ENCODE measurements at regions not wholly inside any gene's neighbourhood (a gene's known extent, or its start where the extent isn't known, plus 50 kb on each side); places are given as distances from the start of the nearest gene placed in this dataset.

GRCh38 chr20:41900201-41900691 lies 282.1 kb upstream of the CHD6 start (continued):
- TF ChIP-seq RBFOX2 (IDR thresholded peaks at IDR 0.05; ENCODE audit: low read depth, low read length) (no peak), ZNF225 (CRISPR knock-in tag; IDR thresholded peaks at IDR 0.05) (no peak), HNF1B (CRISPR knock-in tag; IDR thresholded peaks at IDR 0.05) (no peak), ZNF83 (CRISPR knock-in tag; IDR thresholded peaks at IDR 0.05; ENCODE audit: borderline replicate concordance) (no peak), KDM6A (CRISPR knock-in tag; IDR thresholded peaks at IDR 0.05; ENCODE audit: low read depth) (no peak), ZNF33A (CRISPR knock-in tag; IDR thresholded peaks at IDR 0.05; ENCODE audit: borderline replicate concordance) (no peak), ZBTB34 (CRISPR knock-in tag; IDR thresholded peaks at IDR 0.05) (no peak), SIX1 (CRISPR knock-in tag; IDR thresholded peaks at IDR 0.05; ENCODE audit: borderline replicate concordance) (no peak), TGIF2 (CRISPR knock-in tag; IDR thresholded peaks at IDR 0.05) (no peak), IRF9 (CRISPR knock-in tag; IDR thresholded peaks at IDR 0.05; ENCODE audit: borderline replicate concordance) (no peak), DMAP1 (CRISPR knock-in tag; IDR thresholded peaks at IDR 0.05) (no peak), ZNF430 (CRISPR knock-in tag; IDR thresholded peaks at IDR 0.05) (no peak), NFKBIZ (CRISPR knock-in tag; IDR thresholded peaks at IDR 0.05) (no peak)
